HG03565 (cell line): ENCODE measurements at regions not wholly inside any gene's neighbourhood (a gene's known extent, or its start where the extent isn't known, plus 50 kb on each side); places are given as distances from the start of the nearest gene placed in this dataset.
"Not testable (repeated sequence)": the region's sequence is repeated elsewhere in the genome, so short reads cannot be mapped to it uniquely, and the experiment has no call there.

Source experiments
- ATAC-seq: cut with Tn5 transposase; IDR thresholded peaks from one replicate; pipeline ENCODE4 v1.9.1; 2021; ENCODE audit warnings: mild to moderate bottlenecking, moderate library complexity; ENCODE audit not compliant: unreplicated experiment

- no peak for ATAC-seq
Observed at GRCh38 chr2:39487398-39488250, 50.5 kb upstream of the MAP4K3 start.

DNA sequence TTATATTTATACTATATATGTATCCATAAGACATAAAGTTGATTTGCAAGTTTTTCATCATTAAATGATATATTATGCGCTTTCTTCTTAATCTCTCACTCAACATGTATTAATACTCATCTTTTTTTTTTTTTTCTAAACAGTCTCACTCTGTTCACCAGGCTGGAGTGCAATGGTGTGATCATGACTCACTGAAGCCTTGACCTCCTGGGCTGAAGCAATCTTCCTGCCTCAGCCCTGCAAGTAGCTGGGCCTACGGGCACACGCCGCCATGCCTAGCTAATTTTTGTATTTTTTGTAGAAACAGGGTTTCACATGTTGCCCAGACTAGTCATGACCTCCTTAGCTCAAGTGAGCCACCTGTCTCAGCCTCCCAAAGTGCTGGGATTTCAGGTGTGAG, 51.4 kb upstream of the MAP4K3 start:
- ATAC-seq: no peak

DNA sequence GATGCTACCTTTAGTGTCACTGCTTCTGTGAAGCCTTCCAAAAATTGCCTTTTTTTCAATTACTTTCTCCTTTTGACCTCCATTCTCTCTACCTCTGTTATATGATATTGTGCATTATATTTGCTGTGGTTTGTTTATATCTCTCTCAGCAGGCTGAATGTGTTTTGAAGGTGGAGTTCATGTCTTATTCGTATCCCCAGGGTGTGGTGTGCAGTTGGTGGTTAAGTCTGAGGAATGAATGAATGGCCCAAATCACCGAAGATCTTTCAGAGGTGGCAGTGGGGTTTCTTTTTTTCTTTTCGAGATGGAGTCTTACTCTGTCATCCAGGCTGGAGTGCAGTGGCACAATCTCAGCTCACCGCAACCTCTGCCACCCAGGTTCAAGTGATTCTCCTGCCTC, 53.5 kb upstream of the MAP4K3 start:
- ATAC-seq: no peak

DNA sequence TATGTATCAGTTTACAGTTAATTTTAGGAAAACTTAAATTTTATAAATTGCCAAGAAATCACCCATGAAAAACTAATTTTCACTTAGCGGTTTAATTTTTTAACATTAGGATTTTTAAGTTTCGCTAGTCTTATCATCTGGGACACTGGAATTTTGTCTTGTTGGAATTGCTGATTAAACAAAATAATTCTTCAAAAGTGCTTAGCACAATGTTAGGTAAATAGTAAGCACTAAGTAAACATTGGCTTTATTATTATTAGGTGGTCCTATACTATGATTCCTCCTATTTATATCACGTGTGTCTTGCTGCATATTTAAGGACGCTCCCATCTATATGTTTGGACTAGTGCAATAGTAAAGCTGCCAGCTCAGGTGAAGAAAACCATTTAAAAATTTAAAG, 54.6 kb upstream of the MAP4K3 start:
- ATAC-seq: no peak

- ATAC-seq: peak; percentile 97
Observed at GRCh38 chr2:39492095-39492590, 55.1 kb upstream of the MAP4K3 start.

DNA sequence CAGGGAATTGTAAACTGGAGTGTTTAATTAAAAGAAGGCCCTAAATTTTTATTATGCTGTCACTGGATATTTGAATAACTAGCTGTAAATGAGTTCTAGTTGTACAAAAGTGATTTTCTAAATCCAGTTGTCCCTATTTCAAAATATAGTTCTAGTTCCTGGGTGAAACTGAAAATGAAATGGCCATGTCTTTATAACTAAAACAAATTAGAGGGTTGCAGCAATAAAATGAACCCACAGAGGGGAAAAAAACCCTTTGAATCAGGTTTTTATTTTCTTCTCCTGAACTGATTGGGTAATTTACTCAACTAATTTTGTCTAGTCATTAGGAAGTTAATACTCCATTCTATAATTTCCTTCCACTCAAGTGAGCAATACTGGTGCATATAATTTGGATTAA, 55.6 kb upstream of the MAP4K3 start:
- no peak for ATAC-seq

- peak; percentile 47 for ATAC-seq
Observed at GRCh38 chr2:39494784-39495251, 57.7 kb upstream of the MAP4K3 start.

GRCh38 chr2:39497082-39497801, 60.2 kb upstream of the MAP4K3 start:
- no peak for ATAC-seq

DNA sequence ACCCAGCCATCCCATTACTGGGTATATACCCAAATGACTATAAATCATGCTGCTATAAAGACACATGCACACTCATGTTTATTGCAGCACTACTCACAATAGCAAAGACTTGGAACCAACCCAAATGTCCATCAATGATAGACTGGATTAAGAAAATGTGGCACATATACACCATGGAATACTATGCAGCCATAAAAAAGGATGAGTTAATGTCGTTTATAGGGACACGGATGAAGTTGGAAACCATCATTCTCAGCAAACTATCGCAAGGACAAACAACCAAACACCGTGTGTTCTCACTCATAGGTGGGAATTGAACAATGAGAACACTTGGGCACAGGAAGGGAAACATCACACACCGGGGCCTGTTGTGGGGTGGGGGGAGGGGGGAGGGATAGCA, 61.1 kb upstream of the MAP4K3 start:
- not testable (repeated sequence) for ATAC-seq

DNA sequence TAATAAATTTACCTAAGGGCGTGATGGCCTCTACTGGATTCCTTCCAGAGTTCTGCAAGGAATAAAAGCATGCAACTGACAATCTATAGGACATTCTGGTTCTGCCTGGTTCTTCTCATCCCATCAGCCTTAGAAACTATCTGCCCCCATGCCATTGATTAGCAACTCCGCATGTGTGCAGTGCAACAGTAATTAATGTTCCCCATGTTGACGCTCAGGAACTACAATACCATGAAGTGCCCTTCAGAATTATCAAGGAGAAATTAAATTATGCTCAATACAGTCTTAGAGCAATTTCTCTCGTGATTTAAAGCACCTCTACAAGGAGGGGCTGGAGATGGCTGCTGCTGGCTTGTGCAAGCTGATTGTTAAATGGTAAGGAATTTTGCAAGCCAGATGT, 61.7 kb upstream of the MAP4K3 start:
- ATAC-seq: no peak

GRCh38 chr2:39499336-39499735, 62.3 kb upstream of the MAP4K3 start:
- no peak for ATAC-seq

DNA sequence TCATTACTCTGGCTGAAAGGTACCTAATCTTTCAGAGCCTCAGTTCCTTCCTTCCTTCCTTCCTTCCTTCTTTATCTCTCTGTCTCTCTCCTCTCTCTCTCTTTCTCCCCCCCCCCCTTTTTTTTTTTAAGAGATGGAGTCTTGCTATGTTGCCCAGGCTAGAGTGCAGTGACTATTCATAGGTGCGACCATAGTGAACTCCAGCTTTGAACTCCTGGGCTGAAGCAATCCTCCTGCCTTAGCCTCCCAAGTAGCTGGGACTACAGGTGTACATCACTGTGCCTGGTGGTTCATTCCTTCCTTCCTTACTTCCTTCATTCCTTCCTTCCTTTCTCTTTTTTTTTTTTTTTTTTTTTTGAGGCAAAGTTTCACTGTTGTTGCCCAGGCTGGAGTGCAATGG, 64.3 kb upstream of the MAP4K3 start:
- no peak for ATAC-seq

GRCh38 chr2:39503277-39503676, 66.2 kb upstream of the MAP4K3 start:
- ATAC-seq: no peak

GRCh38 chr2:39504790-39505335, 67.8 kb upstream of the MAP4K3 start:
- ATAC-seq: no peak

DNA sequence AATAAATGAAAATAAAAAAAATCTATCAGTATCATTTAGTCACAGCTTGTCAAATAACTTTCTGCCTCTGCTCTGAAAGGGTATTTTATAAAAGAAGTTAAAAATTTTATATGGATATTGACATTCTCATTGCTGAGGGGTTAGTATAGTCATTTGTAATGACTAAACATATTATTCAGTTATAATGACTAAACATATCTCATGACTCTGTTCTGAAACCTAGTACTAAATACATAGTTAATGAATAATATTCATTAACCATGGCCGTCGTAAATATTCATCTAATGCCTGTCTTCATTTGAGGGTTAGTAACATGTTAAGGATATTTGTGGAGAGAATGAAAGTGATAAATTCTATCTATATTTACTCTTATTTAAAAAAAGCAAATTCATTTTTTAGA, 69.1 kb upstream of the MAP4K3 start:
- ATAC-seq: no peak

GRCh38 chr2:39508198-39508597, 71.1 kb upstream of the MAP4K3 start:
- no peak for ATAC-seq

DNA sequence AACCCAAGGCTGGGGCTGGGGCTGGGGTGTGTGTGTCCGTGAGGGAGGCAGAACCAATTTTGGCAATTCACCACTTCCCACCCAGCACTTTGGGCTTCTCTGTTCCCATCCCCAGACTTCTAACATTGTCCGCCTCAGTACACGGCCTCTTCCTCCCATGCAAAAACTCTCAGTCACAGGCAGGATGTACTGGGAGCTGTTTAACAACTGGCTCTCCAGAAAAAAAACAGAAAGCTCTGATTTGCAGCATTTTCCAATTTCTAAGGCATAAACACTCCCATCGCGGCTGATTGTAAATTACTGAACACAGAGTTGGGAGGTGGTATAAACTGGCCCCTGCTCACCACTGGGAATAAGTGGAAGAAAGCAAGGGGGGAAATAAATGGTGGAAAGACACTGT, 73.1 kb upstream of the MAP4K3 start:
- ATAC-seq: no peak

DNA sequence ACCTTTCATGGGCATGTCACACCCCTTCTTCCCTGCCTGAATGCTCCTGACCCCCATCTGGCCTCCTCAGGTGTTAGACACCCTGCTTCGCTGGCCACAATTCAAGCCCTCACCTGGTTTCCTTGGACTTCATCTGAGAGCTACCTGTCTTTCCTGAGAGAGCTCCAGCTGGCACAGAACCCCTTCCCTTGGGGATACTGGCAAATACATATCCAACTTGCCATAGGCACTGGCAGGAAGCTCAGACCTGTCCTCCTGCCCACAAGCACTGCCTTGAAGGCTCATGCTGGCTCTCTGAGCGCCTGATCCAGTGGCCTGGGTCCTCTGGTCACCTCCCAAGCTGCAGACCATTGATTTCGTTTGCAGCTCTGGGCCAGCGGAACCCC, 74.1 kb upstream of the MAP4K3 start:
- no peak for ATAC-seq

DNA sequence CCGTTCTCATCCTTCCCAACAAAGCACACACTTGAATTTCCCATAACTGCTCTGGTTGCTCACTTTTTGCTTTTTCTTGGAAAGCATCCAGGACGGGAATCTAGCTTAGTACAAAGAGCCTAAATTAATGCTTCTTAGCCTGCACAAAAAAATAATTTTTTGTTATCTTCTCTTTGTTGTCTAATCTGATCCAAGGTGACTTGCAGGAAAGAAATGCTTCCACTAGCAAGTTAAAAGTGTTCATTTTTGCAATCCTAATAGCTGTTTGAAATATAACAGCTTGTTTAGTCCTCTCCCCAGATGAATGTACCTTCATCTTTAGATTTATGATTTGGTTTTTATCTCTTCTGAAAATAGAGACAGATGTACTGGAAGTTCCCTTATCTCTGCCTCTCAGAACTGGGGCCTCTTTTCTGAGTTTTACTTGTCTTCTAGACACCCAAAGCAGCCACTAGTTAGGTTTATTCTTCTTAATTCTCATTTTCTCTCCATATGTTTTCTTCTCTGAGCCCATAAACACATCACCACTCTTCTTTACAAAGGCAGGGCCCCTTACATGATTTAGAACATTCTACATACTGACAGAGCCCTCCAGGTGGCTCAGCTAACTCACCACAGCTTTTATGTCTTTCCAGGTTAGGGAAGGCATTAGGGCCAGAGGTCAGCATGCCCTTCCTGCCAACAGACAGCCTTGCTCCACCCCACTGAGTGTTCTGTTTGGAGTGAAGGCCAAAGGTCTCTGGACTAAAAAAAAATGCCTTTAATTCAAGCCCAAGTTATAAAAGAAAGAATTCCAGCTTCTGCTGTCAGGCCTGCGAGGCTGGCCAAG, 74.7 kb upstream of the MAP4K3 start:
- no peak for ATAC-seq

DNA sequence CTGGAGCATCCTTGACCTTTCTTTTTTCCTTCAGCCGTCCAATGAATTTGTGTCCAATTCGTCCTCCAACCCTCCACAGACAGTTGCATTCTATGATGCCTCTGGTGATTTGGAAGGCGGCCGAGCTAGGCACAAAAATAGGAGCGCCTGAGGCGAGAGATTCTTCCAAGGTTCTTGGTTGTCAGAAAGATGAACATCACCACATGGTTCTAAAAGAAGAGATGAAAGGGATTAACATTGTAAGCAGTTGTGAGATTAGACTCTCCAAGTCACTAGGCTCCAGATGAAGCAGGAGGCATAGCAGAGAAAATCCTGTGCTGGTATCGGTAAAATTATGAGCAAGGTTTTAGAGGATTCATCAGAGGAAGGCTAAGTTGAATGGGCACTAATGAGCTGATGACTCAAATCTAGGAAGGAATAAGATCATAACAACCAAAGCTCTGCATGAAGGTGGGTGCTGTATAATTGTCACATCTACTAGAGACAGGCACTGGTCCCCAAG, 75.4 kb upstream of the MAP4K3 start:
- no peak for ATAC-seq

- no peak for ATAC-seq
Observed at GRCh38 chr2:39512941-39513340, 75.9 kb upstream of the MAP4K3 start.
